ENCODE measurements at regions not wholly inside any gene's neighbourhood (a gene's known extent, or its start where the extent isn't known, plus 50 kb on each side); places are given as distances from the start of the nearest gene placed in this dataset.

DNA sequence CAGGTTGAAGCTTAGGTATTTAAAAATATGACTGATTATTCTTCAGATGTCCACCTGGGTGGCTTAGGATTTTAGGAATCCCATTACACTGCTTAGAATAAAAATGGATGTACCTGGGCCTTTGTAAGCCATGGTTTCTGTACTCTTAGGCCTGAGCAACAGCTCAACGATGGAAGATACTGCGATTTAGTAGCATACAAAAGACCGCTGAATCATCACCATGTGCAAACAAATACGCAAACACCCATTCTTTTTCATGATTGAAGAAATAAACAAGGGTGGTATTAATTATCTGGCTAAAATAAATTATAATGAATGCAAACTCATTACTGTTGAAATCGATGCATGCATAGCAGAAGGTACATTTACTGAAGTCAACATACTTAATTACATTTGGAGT is 188.9 kb downstream of the ZNF330 start:
- TF ChIP-seq, protein P1, sequence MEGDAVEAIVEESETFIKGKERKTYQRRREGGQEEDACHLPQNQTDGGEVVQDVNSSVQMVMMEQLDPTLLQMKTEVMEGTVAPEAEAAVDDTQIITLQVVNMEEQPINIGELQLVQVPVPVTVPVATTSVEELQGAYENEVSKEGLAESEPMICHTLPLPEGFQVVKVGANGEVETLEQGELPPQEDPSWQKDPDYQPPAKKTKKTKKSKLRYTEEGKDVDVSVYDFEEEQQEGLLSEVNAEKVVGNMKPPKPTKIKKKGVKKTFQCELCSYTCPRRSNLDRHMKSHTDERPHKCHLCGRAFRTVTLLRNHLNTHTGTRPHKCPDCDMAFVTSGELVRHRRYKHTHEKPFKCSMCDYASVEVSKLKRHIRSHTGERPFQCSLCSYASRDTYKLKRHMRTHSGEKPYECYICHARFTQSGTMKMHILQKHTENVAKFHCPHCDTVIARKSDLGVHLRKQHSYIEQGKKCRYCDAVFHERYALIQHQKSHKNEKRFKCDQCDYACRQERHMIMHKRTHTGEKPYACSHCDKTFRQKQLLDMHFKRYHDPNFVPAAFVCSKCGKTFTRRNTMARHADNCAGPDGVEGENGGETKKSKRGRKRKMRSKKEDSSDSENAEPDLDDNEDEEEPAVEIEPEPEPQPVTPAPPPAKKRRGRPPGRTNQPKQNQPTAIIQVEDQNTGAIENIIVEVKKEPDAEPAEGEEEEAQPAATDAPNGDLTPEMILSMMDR (IDR thresholded peaks at IDR 0.05): no peak
- Histone ChIP-seq H3K4me1 (ENCODE audit: low read depth) (no peaks in the 10 kb centered on the region), H3K4me3 (no peak overlapping the region), H3K36me3 (ENCODE audit: low read depth) (no peaks in the 10 kb centered on the region), H3K9me3 (no peaks in the 10 kb centered on the region)
- DNase-seq (no peak), ATAC-seq (no peak)
- intact Hi-C loops (cut with DNase I, micrococcal nuclease): no loop called here

DNA sequence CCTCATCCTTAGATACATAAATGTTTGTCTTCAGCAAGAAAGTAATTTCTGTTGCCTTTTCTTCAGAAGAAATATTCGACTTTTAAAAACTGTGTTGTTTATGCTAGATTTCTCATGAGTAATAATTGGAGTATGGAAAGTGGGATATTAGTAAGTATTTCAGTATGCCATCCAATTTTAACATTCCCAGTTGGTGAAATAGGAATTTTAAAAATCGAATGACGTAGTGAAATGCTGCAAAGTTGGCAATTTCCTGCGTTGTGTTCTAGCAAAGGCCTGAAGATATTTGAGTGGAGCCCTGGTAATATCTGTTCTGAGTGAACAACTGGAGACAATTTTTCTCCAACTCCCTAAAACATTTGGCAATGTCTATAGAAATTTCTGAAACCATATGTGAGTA is 190.1 kb downstream of the ZNF330 start:
- no peak for ATAC-seq
- no peak for DNase-seq
- no peaks in the 10 kb centered on the region for H3K9me3 ChIP-seq
- no peak overlapping the region for H3K4me3 ChIP-seq
- H3K36me3 ChIP-seq (ENCODE audit: low read depth): no peaks in the 10 kb centered on the region
- H3K4me1 ChIP-seq (ENCODE audit: low read depth): no peaks in the 10 kb centered on the region
- intact Hi-C loops (cut with DNase I, micrococcal nuclease): no loop called here
- TF ChIP-seq, protein P1 (IDR thresholded peaks at IDR 0.05): no peak

DNA sequence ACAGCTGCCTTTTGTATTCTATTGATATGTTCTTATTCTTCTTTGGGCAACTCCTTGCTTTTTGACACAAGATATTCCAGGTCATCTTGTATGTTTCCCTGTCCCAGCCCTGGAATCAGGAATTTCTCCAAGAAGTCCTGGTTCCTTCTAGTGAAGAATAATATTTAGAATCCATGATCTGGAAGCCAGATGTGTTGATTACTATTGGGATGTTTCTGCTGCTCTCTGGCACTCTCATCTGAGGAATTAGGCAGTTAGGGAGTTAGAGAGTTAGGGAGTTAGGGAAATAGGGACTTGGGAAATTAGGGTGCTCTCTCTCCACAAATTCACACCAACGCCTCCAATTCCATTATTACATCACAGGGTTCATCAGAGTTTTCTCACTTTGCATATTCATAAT is 191.2 kb downstream of the ZNF330 start:
- no peak for ATAC-seq
- Histone ChIP-seq H3K4me3 (no peak overlapping the region), H3K4me1 (ENCODE audit: low read depth) (no peaks in the 10 kb centered on the region), H3K36me3 (ENCODE audit: low read depth) (no peaks in the 10 kb centered on the region), H3K9me3 (no peaks in the 10 kb centered on the region)
- DNase-seq: no peak
- TF ChIP-seq, protein P1 (IDR thresholded peaks at IDR 0.05): no peak
- intact Hi-C loops (cut with DNase I, micrococcal nuclease): no loop called here

DNA sequence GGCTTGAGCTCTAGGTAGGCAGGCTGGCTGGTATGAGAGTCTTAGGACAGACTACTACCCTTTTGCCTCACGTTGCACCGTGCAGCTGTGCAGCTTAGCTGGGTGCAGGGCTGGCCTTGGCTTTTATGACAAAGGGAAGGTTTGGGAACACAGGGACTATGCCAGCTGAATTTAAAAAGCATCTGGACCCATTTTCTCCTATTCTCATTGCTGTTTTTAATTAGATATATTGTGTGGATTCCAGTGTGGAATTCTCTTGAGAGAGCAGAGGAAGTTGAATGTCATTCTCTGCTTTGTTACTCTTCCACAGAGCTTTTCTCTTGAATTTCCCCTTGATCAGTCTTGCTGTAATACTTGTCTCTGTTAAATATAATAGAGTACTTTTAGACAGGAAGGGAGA is 192.7 kb downstream of the ZNF330 start:
- ATAC-seq: no peak
- Histone ChIP-seq H3K4me1 (ENCODE audit: low read depth) (no peaks in the 10 kb centered on the region), H3K36me3 (ENCODE audit: low read depth) (no peaks in the 10 kb centered on the region), H3K9me3 (no peaks in the 10 kb centered on the region), H3K4me3 (no peak overlapping the region)
- intact Hi-C loops (cut with DNase I, micrococcal nuclease): no loop called here
- no peak for DNase-seq
- TF ChIP-seq, protein P1 (IDR thresholded peaks at IDR 0.05): no peak

DNA sequence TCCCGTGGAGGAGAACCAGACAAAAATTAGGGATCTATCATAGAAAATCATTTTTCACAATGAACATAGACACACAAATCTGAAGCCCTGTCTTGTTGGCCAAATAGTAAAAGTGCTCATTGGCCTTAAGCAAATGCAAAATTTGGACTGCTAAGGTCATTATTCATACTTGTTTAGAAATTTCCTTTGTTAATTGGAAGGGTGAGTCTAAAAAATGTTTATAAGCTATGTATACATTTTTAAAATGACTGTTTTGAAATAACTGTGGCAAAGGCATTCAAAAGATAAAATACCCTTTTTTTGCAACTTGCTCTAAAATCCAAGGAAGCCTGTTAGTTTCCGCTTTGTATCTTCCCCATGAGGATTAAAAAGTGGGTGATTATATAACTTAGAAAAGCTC is 195.0 kb downstream of the ZNF330 start:
- intact Hi-C loops (cut with DNase I, micrococcal nuclease): no loop called here
- TF ChIP-seq, protein P1 (IDR thresholded peaks at IDR 0.05): no peak

DNA sequence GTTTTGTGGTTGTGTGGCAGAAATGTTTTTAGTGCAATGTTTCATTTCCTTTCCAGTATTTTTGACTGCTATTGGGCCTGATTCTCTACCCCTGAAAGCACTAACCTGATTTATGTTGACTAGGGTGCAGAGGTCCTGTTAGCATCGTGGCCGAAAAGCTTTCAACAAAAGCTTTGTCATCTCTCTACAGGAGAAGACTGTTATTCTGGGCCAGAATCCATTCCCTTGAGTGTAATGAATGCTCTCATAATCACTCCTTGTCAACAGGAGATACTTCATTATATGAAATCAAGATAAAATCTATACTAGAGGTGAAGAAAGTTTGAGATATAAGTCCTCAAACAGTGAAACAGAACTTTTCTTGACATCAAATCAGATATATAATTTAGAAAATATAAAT is 195.5 kb downstream of the ZNF330 start:
- H3K36me3 ChIP-seq (ENCODE audit: low read depth): no peaks in the 10 kb centered on the region
- H3K4me3 ChIP-seq: no peak overlapping the region
- ATAC-seq (no peak), DNase-seq (no peak)
- no peaks in the 10 kb centered on the region for H3K9me3 ChIP-seq
- H3K4me1 ChIP-seq (ENCODE audit: low read depth): no peaks in the 10 kb centered on the region
- TF ChIP-seq, protein P1 (IDR thresholded peaks at IDR 0.05): no peak
- intact Hi-C loops (cut with DNase I, micrococcal nuclease): no loop called here

More for the DNA sequence above, 195.0 kb downstream of the ZNF330 start:
- no peaks in the 10 kb centered on the region for H3K9me3 ChIP-seq
- H3K36me3 ChIP-seq (ENCODE audit: low read depth): no peaks in the 10 kb centered on the region
- no peak for ATAC-seq
- H3K4me1 ChIP-seq (ENCODE audit: low read depth): no peaks in the 10 kb centered on the region
- DNase-seq: no peak
- no peak overlapping the region for H3K4me3 ChIP-seq
